ENCODE measurements at regions not wholly inside any gene's neighbourhood (a gene's known extent, or its start where the extent isn't known, plus 50 kb on each side); places are given as distances from the start of the nearest gene placed in this dataset.

- ATAC-seq (no peak), DNase-seq (no peak), FAIRE-seq (no peak)
- no peaks in the 10 kb centered on the region for H3K4me1 ChIP-seq
- H3K4me3 ChIP-seq = no peak overlapping the region
- 68 to 72% methylated on average over 6 of the region's 6 CpGs for WGBS, 2 donors
- no peaks in the 10 kb centered on the region for H3K27me3 ChIP-seq
- H3K9me3 ChIP-seq = no peaks in the 10 kb centered on the region
- H3K27ac ChIP-seq = no peak overlapping the region
- H3K36me3 ChIP-seq = no peaks in the 10 kb centered on the region
- TF ChIP-seq CTCF (IDR thresholded peaks at IDR 0.05) = no peak
- intact Hi-C loops (cut with DNase I) = no loop called here
Observed at GRCh38 chr19:13629687-13630357, 123.5 kb upstream of the CACNA1A start.

DNA sequence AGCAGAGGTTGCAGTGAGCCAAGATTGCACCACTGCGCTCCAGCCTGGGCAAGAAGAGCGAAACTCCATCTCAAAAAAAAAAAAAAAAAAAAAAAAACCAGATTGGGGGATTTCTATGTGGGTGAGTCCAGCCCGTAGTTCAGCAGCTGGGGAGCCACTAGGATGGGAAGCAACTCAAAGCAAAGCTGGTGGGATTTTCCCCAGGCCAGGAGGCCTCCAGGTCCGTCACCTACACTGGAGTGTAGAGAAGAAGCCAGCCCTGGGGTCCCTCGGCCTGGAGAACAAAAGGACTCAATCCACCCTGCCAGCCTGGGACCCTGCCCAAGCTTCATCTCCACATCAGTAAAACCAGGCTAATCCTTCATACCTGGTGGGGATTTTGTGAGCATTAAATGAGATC, 121.3 kb upstream of the CACNA1A start:
- Histone ChIP-seq H3K4me3 (no peak overlapping the region), H3K9me3 (no peaks in the 10 kb centered on the region), H3K27me3 (no peaks in the 10 kb centered on the region), H3K36me3 (no peaks in the 10 kb centered on the region), H3K27ac (no peak overlapping the region), H3K4me1 (no peaks in the 10 kb centered on the region)
- ATAC-seq (no peak), DNase-seq (no peak), FAIRE-seq (no peak)
- no peak for TF ChIP-seq CTCF (IDR thresholded peaks at IDR 0.05)
- intact Hi-C loops (cut with DNase I) = no loop called here
- 71 to 83% methylated on average over 5 of the region's 5 CpGs for WGBS, 2 donors

- ATAC-seq (peak in 2 of 4 donors; percentile 32 to 59), FAIRE-seq (no peak), DNase-seq (no peak)
- WGBS, 2 donors = 29 to 30% methylated on average over 28 of the region's 28 CpGs
- Histone ChIP-seq H3K4me1 (no peaks in the 10 kb centered on the region), H3K36me3 (no peaks in the 10 kb centered on the region), H3K27me3 (no peaks in the 10 kb centered on the region), H3K27ac (no peak overlapping the region), H3K4me3 (no peak overlapping the region), H3K9me3 (no peaks in the 10 kb centered on the region)
- intact Hi-C loops (cut with DNase I) = no loop called here
- no peak for TF ChIP-seq CTCF (IDR thresholded peaks at IDR 0.05)
Observed at GRCh38 chr19:13623716-13624710, 117.7 kb upstream of the CACNA1A start.

DNA sequence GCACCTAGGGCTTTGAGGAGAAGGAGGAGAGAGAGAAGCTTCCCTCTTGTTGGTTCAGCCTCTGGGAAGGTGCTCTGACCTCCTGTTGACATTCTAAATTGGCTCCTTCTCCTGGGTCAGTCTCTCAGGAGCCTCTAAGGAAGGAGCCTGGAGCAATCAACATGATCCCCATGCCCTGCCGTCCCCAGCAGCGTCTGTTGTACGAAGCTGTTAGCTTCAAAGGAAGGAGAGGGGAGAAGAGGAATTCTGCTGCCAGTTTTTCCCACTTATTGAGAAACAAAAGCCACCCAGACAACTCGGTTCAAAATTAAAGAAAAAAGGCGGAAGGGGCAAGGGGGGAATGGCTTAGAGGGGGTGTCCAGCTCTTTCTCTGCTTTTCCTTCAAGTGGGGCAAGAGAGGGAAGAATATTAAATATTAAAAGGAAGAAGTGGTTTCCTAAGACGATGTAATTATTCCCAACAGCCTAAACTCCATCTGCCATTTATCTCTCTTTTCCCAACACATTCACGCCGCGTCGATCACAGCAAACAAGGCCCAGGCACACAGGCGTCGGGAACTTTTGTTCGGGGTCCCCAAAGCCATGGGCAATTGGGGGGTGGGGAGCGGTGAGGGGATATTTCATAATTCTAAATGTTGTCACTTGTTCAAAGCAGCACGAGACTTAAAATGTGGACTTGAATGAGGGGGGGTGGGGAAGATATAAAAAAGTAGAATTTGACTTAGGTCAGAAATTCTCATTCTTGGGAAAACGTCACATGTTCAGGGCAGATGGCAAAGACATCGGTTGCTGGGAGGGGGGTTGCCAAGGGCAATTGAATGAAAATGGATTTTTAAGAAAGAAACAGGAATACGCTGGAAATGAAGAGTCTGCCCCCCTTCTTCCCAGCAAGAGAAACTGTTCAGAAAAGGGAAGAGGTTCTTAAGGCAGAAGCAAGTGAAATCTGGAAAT, 116.8 kb upstream of the CACNA1A start:
- Histone ChIP-seq H3K27ac (no peak overlapping the region), H3K27me3 (no peaks in the 10 kb centered on the region), H3K36me3 (no peaks in the 10 kb centered on the region), H3K4me1 (no peaks in the 10 kb centered on the region), H3K4me3 (no peak overlapping the region), H3K9me3 (no peaks in the 10 kb centered on the region)
- TF ChIP-seq CTCF (IDR thresholded peaks at IDR 0.05) = no peak
- intact Hi-C loops (cut with DNase I) = no loop called here
- 13 to 21% methylated on average over 17 to 18 of the region's 18 CpGs for WGBS, 2 donors
- FAIRE-seq (no peak), ATAC-seq (peak in 1 of 4 donors; percentile 32), DNase-seq (peak in 1 of 6 donors; percentile 5)
